AG04450 (cell line): ENCODE measurements at regions not wholly inside any gene's neighbourhood (a gene's known extent, or its start where the extent isn't known, plus 50 kb on each side); places are given as distances from the start of the nearest gene placed in this dataset. TPM values are rescaled to one million over a fixed set of nuclear protein-coding genes. Genes with fewer than 3 reads are reported as not detected.

ENCODE experiments used
- CTCF ChIA-PET: fragments of 300-600, 350-600 bp; formaldehyde crosslinking; extraction: SDS; loops from one replicate; lab custom pipeline; 2022; ENCODE audit warnings: antibody characterized with exemption, inconsistent platforms; lab: Charles Lee
- POLR2A ChIA-PET: fragments of 350-600 bp; formaldehyde crosslinking; extraction: SDS; loops from one replicate; lab custom pipeline; 2021; ENCODE audit warnings: antibody characterized with exemption, inconsistent platforms; lab: Yijun Ruan, JAX
- DNase-seq: peaks from one replicate; pipeline ENCODE4 v3.0.0-alpha.2; 2011; ENCODE audit warnings: low read depth, low spot score
- H3K27ac ChIP-seq: one replicate; pipeline ENCODE4 v1.5.1; 2012; ENCODE audit warnings: low read depth, low read length, control low read depth
- H3K27me3 ChIP-seq: one replicate; pipeline ENCODE4 v1.6.0; 2012; ENCODE audit warnings: low read length; ENCODE audit not compliant: control insufficient read depth, insufficient read depth
- H3K4me3 ChIP-seq: 2 replicates; pipeline ENCODE4 v1.5.1; 2011; ENCODE audit warnings: mild to moderate bottlenecking, low read depth, low read length, control low read depth
- H3K9me3 ChIP-seq: 2 replicates; pipeline ENCODE4 v1.5.1; 2012; ENCODE audit warnings: low read length; ENCODE audit not compliant: control insufficient read depth, insufficient read depth
- small RNA-seq: library from RNA; depleted of rRNA; stranded (forward); fragments of <200 nt; gene quantifications from one replicate; pipeline ENCODE3, GENCODE V24; 2012; ENCODE audit warnings: low read depth; ENCODE audit not compliant: insufficient read length
- TF ChIP-seq, protein P1 (sequence below): IDR thresholded peaks from 2 replicates; pipeline ENCODE4 v1.5.1; 2011; ENCODE audit warnings: low read depth, low read length, control low read depth, inconsistent platforms

DNA sequence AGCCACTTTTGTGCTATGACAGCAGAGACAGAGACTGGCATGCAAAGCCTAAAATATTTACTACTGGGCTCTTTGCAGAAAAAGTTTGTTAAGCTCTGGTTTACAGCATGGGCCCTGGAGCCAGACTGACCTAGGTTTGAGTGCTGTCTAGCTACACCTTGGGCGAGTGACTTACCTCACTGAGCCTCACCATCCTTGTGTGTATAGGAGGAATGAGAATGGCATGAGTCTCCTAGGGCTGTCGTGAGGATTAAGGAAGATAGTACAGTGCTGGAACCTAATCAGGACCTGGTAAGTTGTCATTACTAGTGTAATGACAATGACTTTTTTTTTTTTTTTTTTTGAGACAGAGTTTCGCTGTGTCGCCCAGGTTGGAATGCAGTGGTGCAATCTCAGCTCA, 65.2 kb downstream of the MSX2 start:
- TF ChIP-seq, protein P1, sequence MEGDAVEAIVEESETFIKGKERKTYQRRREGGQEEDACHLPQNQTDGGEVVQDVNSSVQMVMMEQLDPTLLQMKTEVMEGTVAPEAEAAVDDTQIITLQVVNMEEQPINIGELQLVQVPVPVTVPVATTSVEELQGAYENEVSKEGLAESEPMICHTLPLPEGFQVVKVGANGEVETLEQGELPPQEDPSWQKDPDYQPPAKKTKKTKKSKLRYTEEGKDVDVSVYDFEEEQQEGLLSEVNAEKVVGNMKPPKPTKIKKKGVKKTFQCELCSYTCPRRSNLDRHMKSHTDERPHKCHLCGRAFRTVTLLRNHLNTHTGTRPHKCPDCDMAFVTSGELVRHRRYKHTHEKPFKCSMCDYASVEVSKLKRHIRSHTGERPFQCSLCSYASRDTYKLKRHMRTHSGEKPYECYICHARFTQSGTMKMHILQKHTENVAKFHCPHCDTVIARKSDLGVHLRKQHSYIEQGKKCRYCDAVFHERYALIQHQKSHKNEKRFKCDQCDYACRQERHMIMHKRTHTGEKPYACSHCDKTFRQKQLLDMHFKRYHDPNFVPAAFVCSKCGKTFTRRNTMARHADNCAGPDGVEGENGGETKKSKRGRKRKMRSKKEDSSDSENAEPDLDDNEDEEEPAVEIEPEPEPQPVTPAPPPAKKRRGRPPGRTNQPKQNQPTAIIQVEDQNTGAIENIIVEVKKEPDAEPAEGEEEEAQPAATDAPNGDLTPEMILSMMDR, result no peak
- CTCF ChIA-PET, result interaction anchor here (1.3 kb wide), 1 partner anchor 463 kb away, joined by 3 read pairs; no protein-coding TSS in a partner anchor
- Histone ChIP-seq H3K27me3 (no peaks in the 10 kb centered on the region), H3K9me3 (no peaks in the 10 kb centered on the region), H3K27ac (no peak overlapping the region), H3K4me3 (no peak overlapping the region)
- DNase-seq, result no peak
- POLR2A ChIA-PET, result no interaction called here

DNA sequence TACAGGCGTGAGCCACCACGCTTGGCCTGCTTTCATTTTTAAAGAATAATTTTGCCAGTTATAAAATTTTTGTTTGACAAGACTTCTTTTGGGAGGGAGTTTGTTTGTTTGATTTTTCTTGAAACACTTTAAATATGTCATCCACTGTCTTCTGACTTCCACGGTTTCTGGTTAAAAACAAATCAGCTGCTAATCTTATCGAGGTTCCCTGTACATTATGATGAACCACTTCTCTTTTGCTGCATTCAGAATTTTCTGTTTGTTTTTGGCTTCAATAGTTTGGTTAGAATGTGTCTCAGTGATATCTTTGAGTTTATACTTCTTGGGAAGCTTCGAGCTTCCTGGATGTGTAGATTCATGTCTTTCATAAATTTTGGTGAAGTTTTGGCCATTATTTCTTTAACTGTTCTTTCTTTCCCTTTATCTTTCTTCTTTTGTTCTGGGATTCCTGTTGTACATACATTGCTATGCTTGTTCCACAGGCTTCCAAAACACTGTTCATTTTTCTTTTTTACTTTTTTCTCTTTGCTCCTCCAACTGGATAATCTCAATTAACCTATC, 60.8 kb downstream of the MSX2 start:
- CTCF ChIA-PET, result no interaction called here
- H3K27me3 ChIP-seq, result no peaks in the 10 kb centered on the region
- POLR2A ChIA-PET, result no interaction called here
- H3K9me3 ChIP-seq, result no peaks in the 10 kb centered on the region
- no peak for DNase-seq
- no peak overlapping the region for H3K4me3 ChIP-seq
- H3K27ac ChIP-seq, result no peak overlapping the region
- TF ChIP-seq, protein P1, result no peak

Small RNA genes lying in the stretch of these regions (small RNA-seq; reads per million reads assigned to genes)
- not detected for gene AC008413.1
